Liver (tissue), 3 donors: ENCODE measurements at regions not wholly inside any gene's neighbourhood (a gene's known extent, or its start where the extent isn't known, plus 50 kb on each side); places are given as distances from the start of the nearest gene placed in this dataset.
"Not testable (repeated sequence)": the region's sequence is repeated elsewhere in the genome, so short reads cannot be mapped to it uniquely, and the experiment has no call there.

Source experiments
- ATF3 ChIP-seq: IDR thresholded peaks from 2 replicates; pipeline ENCODE4 v1.6.1; 2016; ENCODE audit warnings: antibody characterized with exemption
- EGR1 ChIP-seq, 2 donors: IDR thresholded peaks; 2 replicates each; pipeline ENCODE4 v1.6.1; 2016 to 2018; ENCODE audit warnings: antibody characterized with exemption in 2 of 2, low read depth in 2 of 2
- GABPA ChIP-seq, 2 donors: IDR thresholded peaks in 1 of 2; conservative IDR thresholded peaks in 1 of 2; 2 replicates each; pipeline ENCODE4 v1.6.1; 2016; ENCODE audit warnings: antibody characterized with exemption in 2 of 2, mild to moderate bottlenecking in 1 of 2, moderate library complexity in 1 of 2
- JUND ChIP-seq, 2 donors: IDR thresholded peaks; 2 replicates each; pipeline ENCODE4 v1.6.1; 2016; ENCODE audit warnings: antibody characterized with exemption in 2 of 2
- RAD21 ChIP-seq, 2 donors: IDR thresholded peaks; 2 replicates each; pipeline ENCODE4 v1.6.1; 2016; ENCODE audit warnings: antibody characterized with exemption in 2 of 2, mild to moderate bottlenecking in 2 of 2
- RXRA ChIP-seq, 2 donors: IDR thresholded peaks; 2 replicates each; pipeline ENCODE4 v1.6.1; 2017 to 2018; ENCODE audit warnings: antibody characterized with exemption in 2 of 2, mild to moderate bottlenecking in 1 of 2
- SP1 ChIP-seq: IDR thresholded peaks from 2 replicates; pipeline ENCODE4 v1.6.1; 2018; ENCODE audit warnings: antibody characterized with exemption, mild to moderate bottlenecking
- TAF1 ChIP-seq: conservative IDR thresholded peaks from 2 replicates; pipeline ENCODE4 v1.6.1; 2016; ENCODE audit warnings: antibody characterized with exemption, mild to moderate bottlenecking
- YY1 ChIP-seq: IDR thresholded peaks from 2 replicates; pipeline ENCODE4 v1.6.1; 2016; ENCODE audit warnings: antibody characterized with exemption, mild to moderate bottlenecking
- TF ChIP-seq, protein P1 (sequence below): fragments of 150-350 bp; IDR thresholded peaks from 2 replicates; pipeline ENCODE4 v1.5.1; 2017; ENCODE audit warnings: improper control_type of control experiment, low read depth, low read length; ENCODE audit not compliant: missing input control
- TF ChIP-seq, protein P2 (sequence below): IDR thresholded peaks from 2 replicates; pipeline ENCODE4 v1.6.1; 2016; ENCODE audit warnings: antibody characterized with exemption
- TF ChIP-seq, protein P3 (sequence below): IDR thresholded peaks from 2 replicates; pipeline ENCODE4 v1.6.1; 2016; ENCODE audit warnings: antibody characterized with exemption, mild to moderate bottlenecking
- donor health status: healthy.
- donor health status: healthy.

- TF ChIP-seq, protein P1, sequence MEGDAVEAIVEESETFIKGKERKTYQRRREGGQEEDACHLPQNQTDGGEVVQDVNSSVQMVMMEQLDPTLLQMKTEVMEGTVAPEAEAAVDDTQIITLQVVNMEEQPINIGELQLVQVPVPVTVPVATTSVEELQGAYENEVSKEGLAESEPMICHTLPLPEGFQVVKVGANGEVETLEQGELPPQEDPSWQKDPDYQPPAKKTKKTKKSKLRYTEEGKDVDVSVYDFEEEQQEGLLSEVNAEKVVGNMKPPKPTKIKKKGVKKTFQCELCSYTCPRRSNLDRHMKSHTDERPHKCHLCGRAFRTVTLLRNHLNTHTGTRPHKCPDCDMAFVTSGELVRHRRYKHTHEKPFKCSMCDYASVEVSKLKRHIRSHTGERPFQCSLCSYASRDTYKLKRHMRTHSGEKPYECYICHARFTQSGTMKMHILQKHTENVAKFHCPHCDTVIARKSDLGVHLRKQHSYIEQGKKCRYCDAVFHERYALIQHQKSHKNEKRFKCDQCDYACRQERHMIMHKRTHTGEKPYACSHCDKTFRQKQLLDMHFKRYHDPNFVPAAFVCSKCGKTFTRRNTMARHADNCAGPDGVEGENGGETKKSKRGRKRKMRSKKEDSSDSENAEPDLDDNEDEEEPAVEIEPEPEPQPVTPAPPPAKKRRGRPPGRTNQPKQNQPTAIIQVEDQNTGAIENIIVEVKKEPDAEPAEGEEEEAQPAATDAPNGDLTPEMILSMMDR: not testable (repeated sequence)
- not testable (repeated sequence) for TF ChIP-seq EGR1 (IDR thresholded peaks at IDR 0.05; ENCODE audit: low read depth in 2 of 2); RAD21 (IDR thresholded peaks at IDR 0.05); SP1; GABPA (IDR thresholded peaks at IDR 0.05 in 1 of 2, conservative IDR thresholded peaks at IDR 0.05 in 1 of 2); JUND (IDR thresholded peaks at IDR 0.05); TAF1; ATF3; RXRA (IDR thresholded peaks at IDR 0.05); YY1
- TF ChIP-seq, protein P2, sequence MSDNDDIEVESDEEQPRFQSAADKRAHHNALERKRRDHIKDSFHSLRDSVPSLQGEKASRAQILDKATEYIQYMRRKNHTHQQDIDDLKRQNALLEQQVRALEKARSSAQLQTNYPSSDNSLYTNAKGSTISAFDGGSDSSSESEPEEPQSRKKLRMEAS: not testable (repeated sequence)
- TF ChIP-seq, protein P3, sequence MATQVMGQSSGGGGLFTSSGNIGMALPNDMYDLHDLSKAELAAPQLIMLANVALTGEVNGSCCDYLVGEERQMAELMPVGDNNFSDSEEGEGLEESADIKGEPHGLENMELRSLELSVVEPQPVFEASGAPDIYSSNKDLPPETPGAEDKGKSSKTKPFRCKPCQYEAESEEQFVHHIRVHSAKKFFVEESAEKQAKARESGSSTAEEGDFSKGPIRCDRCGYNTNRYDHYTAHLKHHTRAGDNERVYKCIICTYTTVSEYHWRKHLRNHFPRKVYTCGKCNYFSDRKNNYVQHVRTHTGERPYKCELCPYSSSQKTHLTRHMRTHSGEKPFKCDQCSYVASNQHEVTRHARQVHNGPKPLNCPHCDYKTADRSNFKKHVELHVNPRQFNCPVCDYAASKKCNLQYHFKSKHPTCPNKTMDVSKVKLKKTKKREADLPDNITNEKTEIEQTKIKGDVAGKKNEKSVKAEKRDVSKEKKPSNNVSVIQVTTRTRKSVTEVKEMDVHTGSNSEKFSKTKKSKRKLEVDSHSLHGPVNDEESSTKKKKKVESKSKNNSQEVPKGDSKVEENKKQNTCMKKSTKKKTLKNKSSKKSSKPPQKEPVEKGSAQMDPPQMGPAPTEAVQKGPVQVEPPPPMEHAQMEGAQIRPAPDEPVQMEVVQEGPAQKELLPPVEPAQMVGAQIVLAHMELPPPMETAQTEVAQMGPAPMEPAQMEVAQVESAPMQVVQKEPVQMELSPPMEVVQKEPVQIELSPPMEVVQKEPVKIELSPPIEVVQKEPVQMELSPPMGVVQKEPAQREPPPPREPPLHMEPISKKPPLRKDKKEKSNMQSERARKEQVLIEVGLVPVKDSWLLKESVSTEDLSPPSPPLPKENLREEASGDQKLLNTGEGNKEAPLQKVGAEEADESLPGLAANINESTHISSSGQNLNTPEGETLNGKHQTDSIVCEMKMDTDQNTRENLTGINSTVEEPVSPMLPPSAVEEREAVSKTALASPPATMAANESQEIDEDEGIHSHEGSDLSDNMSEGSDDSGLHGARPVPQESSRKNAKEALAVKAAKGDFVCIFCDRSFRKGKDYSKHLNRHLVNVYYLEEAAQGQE: not testable (repeated sequence)
Measured at GRCh38 chr14:19304442-19304841, 129.7 kb downstream of the POTEG start.
